ENCODE measurements at regions not wholly inside any gene's neighbourhood (a gene's known extent, or its start where the extent isn't known, plus 50 kb on each side); places are given as distances from the start of the nearest gene placed in this dataset.

- POLR2A ChIA-PET: no interaction called here
- 2% methylated on average over 3 of the region's 3 CpGs for WGBS (ENCODE audit: insufficient coverage, low coverage, missing lambda C conversion rate)
- in situ Hi-C loops (cut with MboI): no loop called here
Measured at GRCh38 chr19:30215248-30215647, 156.9 kb upstream of the ZNF536 start.

More at GRCh38 chr19:30215248-30215647, 156.9 kb upstream of the ZNF536 start:
- H3K27ac ChIP-seq (ENCODE audit: extremely low read depth, low read depth, low read length): no peak overlapping the region
- TF ChIP-seq ZFP36 (IDR thresholded peaks at IDR 0.05; ENCODE audit: low read depth, low read length, partially characterized antibody) (peak; percentile 73), BCOR (IDR thresholded peaks at IDR 0.05) (0 out of 2 replicates have a peak, but pooled peaks have one; percentile 22), RBM25 (IDR thresholded peaks at IDR 0.05; ENCODE audit: low read depth, low read length, severe bottlenecking) (peak; percentile 95), RAD21 (CRISPR knock-in tag; conservative IDR thresholded peaks at IDR 0.05 in 1 of 2, IDR thresholded peaks at IDR 0.05 in 1 of 2) (no peak), ZBTB34 (CRISPR knock-in tag; IDR thresholded peaks at IDR 0.05) (no peak), SNAPC5 (CRISPR knock-in tag; IDR thresholded peaks at IDR 0.05) (no peak)
- no peak overlapping the region for H3K4me2 ChIP-seq (ENCODE audit: insufficient read depth, low read length)
- H3K27me3 ChIP-seq (ENCODE audit: control insufficient read depth in 2 of 2, insufficient read depth in 2 of 2, low read length in 2 of 2): peaks cover 0 to 24% of the 10 kb centered on the region in 2 experiments; a peak in 4 of 5 replicates
- no peaks in the 10 kb centered on the region for H4K20me1 ChIP-seq (replicated peaks; ENCODE audit: control insufficient read depth, insufficient read depth, low read length)
- FAIRE-seq (no peak), DNase-seq (ENCODE audit: extremely low read depth in 1 of 4, low spot score in 3 of 4) (no peak), ATAC-seq (no peak)
- no peak overlapping the region for H3K9ac ChIP-seq (ENCODE audit: insufficient read depth in 1 of 2, low read depth in 2 of 2, low read length in 2 of 2)
- no peaks in the 10 kb centered on the region for H3K9me1 ChIP-seq (ENCODE audit: control insufficient read depth, insufficient read depth, low read length)
- no peaks in the 10 kb centered on the region for H3K9me3 ChIP-seq (replicated peaks; ENCODE audit: control insufficient read depth, insufficient read depth, low read depth, low read length)
- CTCF ChIA-PET (ENCODE audit: low intra/inter-chr PET ratio): no interaction called here
- BruUV-seq (replicated peaks): no TSS peak
- H2AFZ ChIP-seq (ENCODE audit: low read depth, low read length): no peak overlapping the region
- no peaks in the 10 kb centered on the region for H3K4me1 ChIP-seq (replicated peaks in 1 of 2; ENCODE audit: control insufficient read depth in 2 of 2, insufficient read depth in 2 of 2, low read length in 2 of 2)
- no peak overlapping the region for H3K4me3 ChIP-seq
- intact Hi-C loops (cut with micrococcal nuclease): no loop called here
- no peaks in the 10 kb centered on the region for H3K79me2 ChIP-seq (ENCODE audit: control insufficient read depth, insufficient read depth, low read length)
- H3K36me3 ChIP-seq (ENCODE audit: control insufficient read depth, insufficient read depth, low read length): no peaks in the 10 kb centered on the region

Measured in K562 (cell line).